ENCODE measurements at regions not wholly inside any gene's neighbourhood (a gene's known extent, or its start where the extent isn't known, plus 50 kb on each side); places are given as distances from the start of the nearest gene placed in this dataset.

- Histone ChIP-seq H3K27me3 (ENCODE audit: control insufficient read depth in 5 of 5, insufficient read depth in 4 of 5, low read length in 5 of 5) (no peaks in the 10 kb centered on the region), H3K4me3 (ENCODE audit: low read depth in 1 of 5, low read length in 5 of 5) (no peak overlapping the region), H3K9ac (ENCODE audit: low read length in 5 of 5) (no peak overlapping the region), H3K36me3 (ENCODE audit: control insufficient read depth in 5 of 5, insufficient read depth in 5 of 5, low read length in 5 of 5) (no peaks in the 10 kb centered on the region), H3K9me3 (ENCODE audit: control insufficient read depth in 5 of 5, low read length in 5 of 5) (no peaks in the 10 kb centered on the region), H3K27ac (ENCODE audit: low read depth, low read length) (no peak overlapping the region), H3K4me1 (ENCODE audit: control insufficient read depth in 5 of 5, insufficient read depth in 5 of 5, low read length in 5 of 5) (peaks cover 0 to 6% (median 0%) of the 10 kb centered on the region in 5 donors)
Observed at GRCh38 chr3:22262386-22262785, 511.4 kb upstream of the ZNF385D start.

GRCh38 chr3:22263042-22263441 is 512.0 kb upstream of the ZNF385D start:
- no peaks in the 10 kb centered on the region for H3K27me3 ChIP-seq (ENCODE audit: control insufficient read depth in 5 of 5, insufficient read depth in 4 of 5, low read length in 5 of 5)
- H3K9ac ChIP-seq (ENCODE audit: low read length in 5 of 5), result no peak overlapping the region
- H3K4me1 ChIP-seq (ENCODE audit: control insufficient read depth in 5 of 5, insufficient read depth in 5 of 5, low read length in 5 of 5), result peaks cover 0 to 6% (median 0%) of the 10 kb centered on the region in 5 donors
- H3K9me3 ChIP-seq (ENCODE audit: control insufficient read depth in 5 of 5, low read length in 5 of 5), result no peaks in the 10 kb centered on the region
- H3K4me3 ChIP-seq (ENCODE audit: low read depth in 1 of 5, low read length in 5 of 5), result no peak overlapping the region
- H3K27ac ChIP-seq (ENCODE audit: low read depth, low read length), result no peak overlapping the region
- no peaks in the 10 kb centered on the region for H3K36me3 ChIP-seq (ENCODE audit: control insufficient read depth in 5 of 5, insufficient read depth in 5 of 5, low read length in 5 of 5)

- Histone ChIP-seq H3K27ac (ENCODE audit: low read depth, low read length) (no peak overlapping the region), H3K27me3 (ENCODE audit: control insufficient read depth in 5 of 5, insufficient read depth in 4 of 5, low read length in 5 of 5) (no peaks in the 10 kb centered on the region), H3K9ac (ENCODE audit: low read length in 5 of 5) (no peak overlapping the region), H3K36me3 (ENCODE audit: control insufficient read depth in 5 of 5, insufficient read depth in 5 of 5, low read length in 5 of 5) (no peaks in the 10 kb centered on the region), H3K4me3 (ENCODE audit: low read depth in 1 of 5, low read length in 5 of 5) (no peak overlapping the region), H3K4me1 (ENCODE audit: control insufficient read depth in 5 of 5, insufficient read depth in 5 of 5, low read length in 5 of 5) (peaks cover 0 to 6% (median 0%) of the 10 kb centered on the region in 5 donors), H3K9me3 (ENCODE audit: control insufficient read depth in 5 of 5, low read length in 5 of 5) (no peaks in the 10 kb centered on the region)
Observed at GRCh38 chr3:22265403-22265802, 514.4 kb upstream of the ZNF385D start.

GRCh38 chr3:22269831-22270230 is 518.8 kb upstream of the ZNF385D start:
- Histone ChIP-seq H3K27ac (ENCODE audit: low read depth, low read length) (no peak overlapping the region), H3K36me3 (ENCODE audit: control insufficient read depth in 5 of 5, insufficient read depth in 5 of 5, low read length in 5 of 5) (no peaks in the 10 kb centered on the region), H3K9ac (ENCODE audit: low read length in 5 of 5) (no peak overlapping the region), H3K4me1 (ENCODE audit: control insufficient read depth in 5 of 5, insufficient read depth in 5 of 5, low read length in 5 of 5) (no peaks in the 10 kb centered on the region), H3K27me3 (ENCODE audit: control insufficient read depth in 5 of 5, insufficient read depth in 4 of 5, low read length in 5 of 5) (no peaks in the 10 kb centered on the region), H3K9me3 (ENCODE audit: control insufficient read depth in 5 of 5, low read length in 5 of 5) (no peaks in the 10 kb centered on the region), H3K4me3 (ENCODE audit: low read depth in 1 of 5, low read length in 5 of 5) (no peak overlapping the region)

- Histone ChIP-seq H3K27ac (ENCODE audit: low read depth, low read length) (no peak overlapping the region), H3K4me3 (ENCODE audit: low read depth in 1 of 5, low read length in 5 of 5) (no peak overlapping the region), H3K4me1 (ENCODE audit: control insufficient read depth in 5 of 5, insufficient read depth in 5 of 5, low read length in 5 of 5) (no peaks in the 10 kb centered on the region), H3K27me3 (ENCODE audit: control insufficient read depth in 5 of 5, insufficient read depth in 4 of 5, low read length in 5 of 5) (no peaks in the 10 kb centered on the region), H3K36me3 (ENCODE audit: control insufficient read depth in 5 of 5, insufficient read depth in 5 of 5, low read length in 5 of 5) (no peaks in the 10 kb centered on the region), H3K9me3 (ENCODE audit: control insufficient read depth in 5 of 5, low read length in 5 of 5) (no peaks in the 10 kb centered on the region), H3K9ac (ENCODE audit: low read length in 5 of 5) (no peak overlapping the region)
Observed at GRCh38 chr3:22276351-22276750, 525.3 kb upstream of the ZNF385D start.

- H3K4me1 ChIP-seq (ENCODE audit: control insufficient read depth in 5 of 5, insufficient read depth in 5 of 5, low read length in 5 of 5), result no peaks in the 10 kb centered on the region
- H3K9me3 ChIP-seq (ENCODE audit: control insufficient read depth in 5 of 5, low read length in 5 of 5), result peaks cover 0 to 5% (median 0%) of the 10 kb centered on the region in 5 donors
- H3K9ac ChIP-seq (ENCODE audit: low read length in 5 of 5), result no peak overlapping the region
- no peaks in the 10 kb centered on the region for H3K36me3 ChIP-seq (ENCODE audit: control insufficient read depth in 5 of 5, insufficient read depth in 5 of 5, low read length in 5 of 5)
- no peaks in the 10 kb centered on the region for H3K27me3 ChIP-seq (ENCODE audit: control insufficient read depth in 5 of 5, insufficient read depth in 4 of 5, low read length in 5 of 5)
- H3K27ac ChIP-seq (ENCODE audit: low read depth, low read length), result no peak overlapping the region
- H3K4me3 ChIP-seq (ENCODE audit: low read depth in 1 of 5, low read length in 5 of 5), result no peak overlapping the region
Observed at GRCh38 chr3:22284559-22284958, 533.5 kb upstream of the ZNF385D start.

- Histone ChIP-seq H3K27ac (ENCODE audit: low read depth, low read length) (no peak overlapping the region), H3K27me3 (ENCODE audit: control insufficient read depth in 5 of 5, insufficient read depth in 4 of 5, low read length in 5 of 5) (no peaks in the 10 kb centered on the region), H3K9ac (ENCODE audit: low read length in 5 of 5) (no peak overlapping the region), H3K4me3 (ENCODE audit: low read depth in 1 of 5, low read length in 5 of 5) (no peak overlapping the region), H3K36me3 (ENCODE audit: control insufficient read depth in 5 of 5, insufficient read depth in 5 of 5, low read length in 5 of 5) (no peaks in the 10 kb centered on the region), H3K4me1 (ENCODE audit: control insufficient read depth in 5 of 5, insufficient read depth in 5 of 5, low read length in 5 of 5) (no peaks in the 10 kb centered on the region), H3K9me3 (ENCODE audit: control insufficient read depth in 5 of 5, low read length in 5 of 5) (peaks cover 0 to 5% (median 0%) of the 10 kb centered on the region in 5 donors)
Observed at GRCh38 chr3:22288756-22289155, 537.7 kb upstream of the ZNF385D start.

GRCh38 chr3:22292681-22293080 is 541.7 kb upstream of the ZNF385D start:
- Histone ChIP-seq H3K9me3 (ENCODE audit: control insufficient read depth in 5 of 5, low read length in 5 of 5) (peaks cover 0 to 5% (median 0%) of the 10 kb centered on the region in 5 donors), H3K4me1 (ENCODE audit: control insufficient read depth in 5 of 5, insufficient read depth in 5 of 5, low read length in 5 of 5) (no peaks in the 10 kb centered on the region), H3K36me3 (ENCODE audit: control insufficient read depth in 5 of 5, insufficient read depth in 5 of 5, low read length in 5 of 5) (no peaks in the 10 kb centered on the region), H3K27ac (ENCODE audit: low read depth, low read length) (no peak overlapping the region), H3K4me3 (ENCODE audit: low read depth in 1 of 5, low read length in 5 of 5) (no peak overlapping the region), H3K9ac (ENCODE audit: low read length in 5 of 5) (no peak overlapping the region), H3K27me3 (ENCODE audit: control insufficient read depth in 5 of 5, insufficient read depth in 4 of 5, low read length in 5 of 5) (no peaks in the 10 kb centered on the region)

- no peaks in the 10 kb centered on the region for H3K27me3 ChIP-seq (ENCODE audit: control insufficient read depth in 5 of 5, insufficient read depth in 4 of 5, low read length in 5 of 5)
- H3K9ac ChIP-seq (ENCODE audit: low read length in 5 of 5), result no peak overlapping the region
- peaks cover 0 to 5% (median 2%) of the 10 kb centered on the region in 5 donors for H3K9me3 ChIP-seq (ENCODE audit: control insufficient read depth in 5 of 5, low read length in 5 of 5)
- H3K27ac ChIP-seq (ENCODE audit: low read depth, low read length), result no peak overlapping the region
- no peaks in the 10 kb centered on the region for H3K4me1 ChIP-seq (ENCODE audit: control insufficient read depth in 5 of 5, insufficient read depth in 5 of 5, low read length in 5 of 5)
- H3K36me3 ChIP-seq (ENCODE audit: control insufficient read depth in 5 of 5, insufficient read depth in 5 of 5, low read length in 5 of 5), result no peaks in the 10 kb centered on the region
- H3K4me3 ChIP-seq (ENCODE audit: low read depth in 1 of 5, low read length in 5 of 5), result no peak overlapping the region
Observed at GRCh38 chr3:22296601-22297000, 545.6 kb upstream of the ZNF385D start.

- Histone ChIP-seq H3K9ac (ENCODE audit: low read length in 5 of 5) (no peak overlapping the region), H3K9me3 (ENCODE audit: control insufficient read depth in 5 of 5, low read length in 5 of 5) (peaks cover 0 to 5% (median 2%) of the 10 kb centered on the region in 5 donors), H3K27me3 (ENCODE audit: control insufficient read depth in 5 of 5, insufficient read depth in 4 of 5, low read length in 5 of 5) (no peaks in the 10 kb centered on the region), H3K4me1 (ENCODE audit: control insufficient read depth in 5 of 5, insufficient read depth in 5 of 5, low read length in 5 of 5) (no peaks in the 10 kb centered on the region), H3K27ac (ENCODE audit: low read depth, low read length) (no peak overlapping the region), H3K4me3 (ENCODE audit: low read depth in 1 of 5, low read length in 5 of 5) (no peak overlapping the region), H3K36me3 (ENCODE audit: control insufficient read depth in 5 of 5, insufficient read depth in 5 of 5, low read length in 5 of 5) (no peaks in the 10 kb centered on the region)
Observed at GRCh38 chr3:22297436-22297835, 546.4 kb upstream of the ZNF385D start.

GRCh38 chr3:22306454-22306853 is 555.4 kb upstream of the ZNF385D start:
- Histone ChIP-seq H3K4me3 (ENCODE audit: low read depth in 1 of 5, low read length in 5 of 5) (no peak overlapping the region), H3K36me3 (ENCODE audit: control insufficient read depth in 5 of 5, insufficient read depth in 5 of 5, low read length in 5 of 5) (no peaks in the 10 kb centered on the region), H3K4me1 (ENCODE audit: control insufficient read depth in 5 of 5, insufficient read depth in 5 of 5, low read length in 5 of 5) (peaks cover 0 to 2% (median 0%) of the 10 kb centered on the region in 5 donors), H3K27ac (ENCODE audit: low read depth, low read length) (no peak overlapping the region), H3K9ac (ENCODE audit: low read length in 5 of 5) (no peak overlapping the region), H3K27me3 (ENCODE audit: control insufficient read depth in 5 of 5, insufficient read depth in 4 of 5, low read length in 5 of 5) (no peaks in the 10 kb centered on the region), H3K9me3 (ENCODE audit: control insufficient read depth in 5 of 5, low read length in 5 of 5) (peaks cover 0 to 5% (median 2%) of the 10 kb centered on the region in 5 donors)
